Vagina (tissue), 2 donors: ENCODE measurements at regions not wholly inside any gene's neighbourhood (a gene's known extent, or its start where the extent isn't known, plus 50 kb on each side); places are given as distances from the start of the nearest gene placed in this dataset.

Experiments
- DNase-seq, 2 donors: peaks; one replicate each; pipeline ENCODE4 v3.0.0-alpha.2; 2017; ENCODE audit errors: extremely low spot score in 2 of 2
- H3K27ac ChIP-seq: fragments of 200-600 bp; sonication (generic); one replicate; pipeline ENCODE4 v1.5.1; 2019
- H3K27me3 ChIP-seq: fragments of 200-600 bp; sonication (generic); one replicate; pipeline ENCODE4 v1.5.1; 2019
- H3K36me3 ChIP-seq, 2 donors: fragments of 200-600 bp; sonication (generic); one replicate each; pipeline ENCODE4 v1.5.1; 2017 to 2019
- H3K4me1 ChIP-seq: fragments of 200-600 bp; sonication (generic); one replicate; pipeline ENCODE4 v1.5.1; 2019
- H3K4me3 ChIP-seq, 2 donors: fragments of 200-600 bp; sonication (generic); 1 replicate in 1 of 2; 2 replicates in 1 of 2; pipeline ENCODE4 v1.5.1; 2016 to 2019
- H3K9me3 ChIP-seq: fragments of 200-600 bp; sonication (generic); one replicate; pipeline ENCODE4 v1.5.1; 2019
- POLR2A ChIP-seq, 2 donors: fragments of 450-650 bp; IDR thresholded peaks; one replicate each; pipeline ENCODE4 v1.6.1; 2017; ENCODE audit warnings: antibody characterized with exemption in 2 of 2, mild to moderate bottlenecking in 2 of 2, moderate library complexity in 2 of 2
- POLR2AphosphoS5 ChIP-seq, 2 donors: sonication (generic); formaldehyde crosslinking; IDR thresholded peaks; one replicate each; pipeline ENCODE4 v1.9.0; 2017; ENCODE audit warnings: antibody characterized with exemption in 2 of 2, mild to moderate bottlenecking in 2 of 2, low read depth in 1 of 2; ENCODE audit not compliant: insufficient read depth in 1 of 2
- intact Hi-C: fragments of 100-400 bp; cut with DNase I; formaldehyde crosslinking; loops from one replicate; pipeline ENCODE4 v1.15.1; 2023
- TF ChIP-seq, protein P1 (sequence below), 3 experiments: fragments of 450-650 bp in 2 of 3; fragments of 200-600 bp in 1 of 3; sonication (generic) in 1 of 3; IDR thresholded peaks; one replicate each; pipeline ENCODE4 v1.5.1; 2017 to 2019; ENCODE audit warnings: antibody characterized with exemption in 3 of 3, mild to moderate bottlenecking in 2 of 3, moderate library complexity in 2 of 3

DNA sequence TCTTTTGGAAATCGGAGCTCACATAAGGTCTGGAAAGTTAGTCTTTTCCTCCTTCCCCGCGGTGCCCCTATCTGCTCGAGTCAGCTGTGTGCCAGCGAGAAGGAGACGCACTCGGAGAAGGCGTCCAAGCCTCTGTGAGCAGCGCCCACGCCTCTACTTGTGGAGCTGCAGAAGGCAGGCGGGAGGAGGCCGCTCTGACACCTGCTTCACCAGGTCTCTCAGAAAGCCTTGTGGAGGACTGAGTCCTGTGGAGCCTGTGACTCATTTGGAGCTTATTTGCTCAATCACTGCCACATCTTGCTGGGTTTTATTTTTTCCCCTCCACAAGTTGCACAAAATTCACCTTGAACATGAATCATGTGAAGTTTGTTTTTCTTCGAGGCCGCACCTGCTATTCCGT is 117.5 kb downstream of the IRX2 start:
- no peaks in the 10 kb centered on the region for H3K27me3 ChIP-seq
- TF ChIP-seq POLR2A (IDR thresholded peaks at IDR 0.05) (no peak), POLR2AphosphoS5 (IDR thresholded peaks at IDR 0.05; ENCODE audit: insufficient read depth in 1 of 2, low read depth in 1 of 2) (no peak)
- TF ChIP-seq, protein P1, sequence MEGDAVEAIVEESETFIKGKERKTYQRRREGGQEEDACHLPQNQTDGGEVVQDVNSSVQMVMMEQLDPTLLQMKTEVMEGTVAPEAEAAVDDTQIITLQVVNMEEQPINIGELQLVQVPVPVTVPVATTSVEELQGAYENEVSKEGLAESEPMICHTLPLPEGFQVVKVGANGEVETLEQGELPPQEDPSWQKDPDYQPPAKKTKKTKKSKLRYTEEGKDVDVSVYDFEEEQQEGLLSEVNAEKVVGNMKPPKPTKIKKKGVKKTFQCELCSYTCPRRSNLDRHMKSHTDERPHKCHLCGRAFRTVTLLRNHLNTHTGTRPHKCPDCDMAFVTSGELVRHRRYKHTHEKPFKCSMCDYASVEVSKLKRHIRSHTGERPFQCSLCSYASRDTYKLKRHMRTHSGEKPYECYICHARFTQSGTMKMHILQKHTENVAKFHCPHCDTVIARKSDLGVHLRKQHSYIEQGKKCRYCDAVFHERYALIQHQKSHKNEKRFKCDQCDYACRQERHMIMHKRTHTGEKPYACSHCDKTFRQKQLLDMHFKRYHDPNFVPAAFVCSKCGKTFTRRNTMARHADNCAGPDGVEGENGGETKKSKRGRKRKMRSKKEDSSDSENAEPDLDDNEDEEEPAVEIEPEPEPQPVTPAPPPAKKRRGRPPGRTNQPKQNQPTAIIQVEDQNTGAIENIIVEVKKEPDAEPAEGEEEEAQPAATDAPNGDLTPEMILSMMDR (IDR thresholded peaks at IDR 0.05): no peak
- H3K4me1 ChIP-seq: no peaks in the 10 kb centered on the region
- H3K27ac ChIP-seq: no peak overlapping the region
- H3K36me3 ChIP-seq: no peaks in the 10 kb centered on the region
- H3K4me3 ChIP-seq: no peak overlapping the region
- no peaks in the 10 kb centered on the region for H3K9me3 ChIP-seq
- intact Hi-C loops: no loop called here
- no peak for DNase-seq

DNA sequence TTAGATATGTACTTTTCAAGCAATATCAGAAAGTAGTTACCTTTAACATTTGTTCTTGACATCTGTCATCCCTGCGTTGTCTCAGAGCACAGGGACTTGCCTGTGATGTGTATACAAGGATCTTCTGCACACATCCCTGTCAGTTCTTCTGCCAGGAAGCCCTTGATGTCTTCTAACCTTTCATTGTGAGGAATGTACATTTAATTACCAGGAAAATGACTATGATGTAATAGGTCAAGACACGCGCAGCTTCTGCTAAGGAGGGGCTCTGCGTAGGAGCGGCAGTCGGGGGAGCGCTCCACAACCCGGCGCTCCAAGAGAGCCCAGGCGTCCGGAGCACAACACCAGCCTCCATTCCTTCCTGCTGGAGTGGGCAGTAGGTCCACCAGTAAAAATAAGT is 119.7 kb downstream of the IRX2 start:
- H3K27ac ChIP-seq: no peak overlapping the region
- no peak overlapping the region for H3K4me3 ChIP-seq
- H3K9me3 ChIP-seq: no peaks in the 10 kb centered on the region
- no peaks in the 10 kb centered on the region for H3K4me1 ChIP-seq
- DNase-seq: no peak
- intact Hi-C loops: no loop called here
- H3K27me3 ChIP-seq: no peaks in the 10 kb centered on the region
- no peaks in the 10 kb centered on the region for H3K36me3 ChIP-seq
- TF ChIP-seq, protein P1 (IDR thresholded peaks at IDR 0.05): no peak
- no peak for TF ChIP-seq POLR2A (IDR thresholded peaks at IDR 0.05)
- no peak for TF ChIP-seq POLR2AphosphoS5 (IDR thresholded peaks at IDR 0.05; ENCODE audit: insufficient read depth in 1 of 2, low read depth in 1 of 2)

DNA sequence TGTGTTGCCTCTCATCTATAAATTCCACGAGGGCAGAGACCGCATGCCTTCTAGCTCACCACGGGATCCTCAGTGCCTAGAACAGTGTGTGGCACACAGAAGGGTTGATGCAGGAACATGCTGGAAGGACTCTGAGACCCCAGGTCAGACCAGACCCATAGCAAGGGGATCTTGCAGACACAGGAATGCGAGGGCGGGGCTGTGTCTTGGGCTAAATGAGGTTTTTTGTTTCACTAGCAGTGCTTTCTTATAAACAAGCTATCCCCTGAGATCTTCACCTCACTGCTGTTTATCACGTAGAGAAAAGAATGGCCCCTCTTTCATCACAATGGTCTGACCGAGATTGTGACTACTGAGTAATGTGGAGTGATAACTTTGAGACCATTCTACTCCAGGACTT is 122.4 kb downstream of the IRX2 start:
- Histone ChIP-seq H3K4me1 (no peaks in the 10 kb centered on the region), H3K27me3 (no peaks in the 10 kb centered on the region), H3K9me3 (no peaks in the 10 kb centered on the region), H3K36me3 (no peaks in the 10 kb centered on the region), H3K4me3 (no peak overlapping the region), H3K27ac (no peak overlapping the region)
- DNase-seq: no peak
- intact Hi-C loops: no loop called here
- TF ChIP-seq POLR2AphosphoS5 (IDR thresholded peaks at IDR 0.05; ENCODE audit: insufficient read depth in 1 of 2, low read depth in 1 of 2): no peak
- TF ChIP-seq POLR2A (IDR thresholded peaks at IDR 0.05): no peak
- TF ChIP-seq, protein P1 (IDR thresholded peaks at IDR 0.05): no peak

DNA sequence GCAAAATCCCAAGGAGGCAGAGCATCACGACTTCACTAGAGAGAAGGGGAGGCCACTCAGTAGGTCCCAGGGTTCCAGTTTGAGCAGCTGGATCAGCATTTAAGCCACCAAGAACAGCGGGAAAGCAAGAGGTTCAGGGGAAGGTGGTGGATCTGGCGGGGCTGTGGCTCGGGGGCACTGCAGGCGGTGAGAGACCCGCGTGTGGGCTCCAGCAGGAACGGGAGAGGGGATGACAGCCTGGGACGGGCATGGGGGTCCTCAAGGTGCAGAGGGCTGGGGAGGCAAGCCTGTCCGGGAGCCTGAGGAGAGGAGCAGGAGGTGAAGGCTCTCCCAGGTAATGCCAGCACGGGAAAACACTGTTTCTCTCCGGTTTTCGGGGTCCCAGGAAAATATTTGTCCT is 123.6 kb downstream of the IRX2 start:
- H3K36me3 ChIP-seq: no peaks in the 10 kb centered on the region
- intact Hi-C loops: no loop called here
- TF ChIP-seq POLR2A (IDR thresholded peaks at IDR 0.05) (no peak), POLR2AphosphoS5 (IDR thresholded peaks at IDR 0.05; ENCODE audit: insufficient read depth in 1 of 2, low read depth in 1 of 2) (no peak)
- TF ChIP-seq, protein P1 (IDR thresholded peaks at IDR 0.05): no peak
- no peak for DNase-seq
- H3K27ac ChIP-seq: no peak overlapping the region
- no peak overlapping the region for H3K4me3 ChIP-seq
- no peaks in the 10 kb centered on the region for H3K9me3 ChIP-seq
- no peaks in the 10 kb centered on the region for H3K4me1 ChIP-seq
- H3K27me3 ChIP-seq: no peaks in the 10 kb centered on the region

DNA sequence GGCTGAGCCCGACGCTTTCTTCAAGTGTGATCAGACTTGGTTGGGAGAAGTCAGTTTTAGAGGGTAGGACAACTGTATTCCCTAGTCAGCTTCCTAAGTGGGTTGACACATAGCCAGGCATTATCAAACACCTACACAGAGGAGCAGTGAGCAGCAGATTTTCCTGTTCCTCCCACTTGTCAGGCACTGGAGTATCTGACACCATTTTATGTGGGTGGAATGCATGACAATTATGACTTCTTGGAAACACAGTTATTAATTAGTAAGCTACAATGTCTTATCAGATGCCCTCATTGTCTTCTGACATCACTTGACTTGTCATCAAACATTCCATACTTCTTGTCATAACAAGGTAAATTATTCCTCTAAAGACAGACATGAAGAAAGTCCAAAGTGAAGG is 124.9 kb downstream of the IRX2 start:
- intact Hi-C loops: no loop called here
- Histone ChIP-seq H3K27me3 (no peaks in the 10 kb centered on the region), H3K27ac (no peak overlapping the region), H3K4me1 (no peaks in the 10 kb centered on the region), H3K36me3 (no peaks in the 10 kb centered on the region), H3K9me3 (no peaks in the 10 kb centered on the region), H3K4me3 (no peak overlapping the region)
- no peak for DNase-seq
- TF ChIP-seq POLR2AphosphoS5 (IDR thresholded peaks at IDR 0.05; ENCODE audit: insufficient read depth in 1 of 2, low read depth in 1 of 2) (no peak), POLR2A (IDR thresholded peaks at IDR 0.05) (no peak)
- TF ChIP-seq, protein P1 (IDR thresholded peaks at IDR 0.05): no peak
